ENCODE measurements at regions not wholly inside any gene's neighbourhood (a gene's known extent, or its start where the extent isn't known, plus 50 kb on each side); places are given as distances from the start of the nearest gene placed in this dataset.

- 53 to 65% methylated on average over 6 of the region's 6 CpGs for WGBS, 2 donors
- FAIRE-seq = no peak
- ATAC-seq = no peak
Measured at GRCh38 chr16:62294213-62294972, 258.2 kb upstream of the CDH8 start.

GRCh38 chr16:62288990-62289629 is 252.9 kb upstream of the CDH8 start:
- WGBS, 2 donors = 54% methylated on average over 2 of the region's 2 CpGs
- H3K27ac ChIP-seq = no peak overlapping the region
- no peak for DNase-seq
- H3K27me3 ChIP-seq = no peaks in the 10 kb centered on the region
- no peak overlapping the region for H3K4me3 ChIP-seq
- H3K9me3 ChIP-seq = no peaks in the 10 kb centered on the region
- ATAC-seq = no peak
- no peaks in the 10 kb centered on the region for H3K4me1 ChIP-seq
- no peaks in the 10 kb centered on the region for H3K36me3 ChIP-seq
- intact Hi-C loops (cut with DNase I) = no loop called here
- no peak for FAIRE-seq
- no peak for TF ChIP-seq CTCF (IDR thresholded peaks at IDR 0.05)

More at GRCh38 chr16:62294213-62294972, 258.2 kb upstream of the CDH8 start:
- Histone ChIP-seq H3K27me3 (no peaks in the 10 kb centered on the region), H3K4me1 (no peaks in the 10 kb centered on the region), H3K4me3 (no peak overlapping the region), H3K36me3 (no peaks in the 10 kb centered on the region), H3K27ac (no peak overlapping the region), H3K9me3 (no peaks in the 10 kb centered on the region)
- no peak for TF ChIP-seq CTCF (IDR thresholded peaks at IDR 0.05)
- intact Hi-C loops (cut with DNase I) = no loop called here
- no peak for DNase-seq

GRCh38 chr16:62280506-62280905 is 244.3 kb upstream of the CDH8 start:
- TF ChIP-seq CTCF (IDR thresholded peaks at IDR 0.05) = no peak
- H3K4me1 ChIP-seq = no peaks in the 10 kb centered on the region
- no peaks in the 10 kb centered on the region for H3K36me3 ChIP-seq
- no peaks in the 10 kb centered on the region for H3K27me3 ChIP-seq
- ATAC-seq = no peak
- no peak for DNase-seq
- H3K9me3 ChIP-seq = no peaks in the 10 kb centered on the region
- intact Hi-C loops (cut with DNase I) = no loop called here
- no peak overlapping the region for H3K4me3 ChIP-seq
- 39 to 49% methylated on average over 3 of the region's 3 CpGs for WGBS, 2 donors
- H3K27ac ChIP-seq = no peak overlapping the region
- no peak for FAIRE-seq

- intact Hi-C loops (cut with DNase I) = no loop called here
- no peaks in the 10 kb centered on the region for H3K9me3 ChIP-seq
- ATAC-seq = no peak
- DNase-seq = no peak
- H3K4me3 ChIP-seq = no peak overlapping the region
- FAIRE-seq = no peak
- 40 to 55% methylated on average over 2 of the region's 2 CpGs for WGBS, 2 donors
- H3K27ac ChIP-seq = no peak overlapping the region
- no peak for TF ChIP-seq CTCF (IDR thresholded peaks at IDR 0.05)
- no peaks in the 10 kb centered on the region for H3K4me1 ChIP-seq
- no peaks in the 10 kb centered on the region for H3K36me3 ChIP-seq
- no peaks in the 10 kb centered on the region for H3K27me3 ChIP-seq
Measured at GRCh38 chr16:62277942-62278341, 241.7 kb upstream of the CDH8 start.

- TF ChIP-seq CTCF (IDR thresholded peaks at IDR 0.05) = no peak
- no peak for FAIRE-seq
- Histone ChIP-seq H3K9me3 (no peaks in the 10 kb centered on the region), H3K27me3 (no peaks in the 10 kb centered on the region), H3K4me1 (no peaks in the 10 kb centered on the region), H3K27ac (no peak overlapping the region), H3K4me3 (no peak overlapping the region), H3K36me3 (no peaks in the 10 kb centered on the region)
- DNase-seq = no peak
- ATAC-seq = no peak
- intact Hi-C loops (cut with DNase I) = no loop called here
- WGBS, 2 donors = 44 to 62% methylated on average over 7 of the region's 7 CpGs
Measured at GRCh38 chr16:62276637-62277036, 240.4 kb upstream of the CDH8 start.

All from pancreas (tissue), 10 donors.